ENCODE measurements at regions not wholly inside any gene's neighbourhood (a gene's known extent, or its start where the extent isn't known, plus 50 kb on each side); places are given as distances from the start of the nearest gene placed in this dataset.

DNA sequence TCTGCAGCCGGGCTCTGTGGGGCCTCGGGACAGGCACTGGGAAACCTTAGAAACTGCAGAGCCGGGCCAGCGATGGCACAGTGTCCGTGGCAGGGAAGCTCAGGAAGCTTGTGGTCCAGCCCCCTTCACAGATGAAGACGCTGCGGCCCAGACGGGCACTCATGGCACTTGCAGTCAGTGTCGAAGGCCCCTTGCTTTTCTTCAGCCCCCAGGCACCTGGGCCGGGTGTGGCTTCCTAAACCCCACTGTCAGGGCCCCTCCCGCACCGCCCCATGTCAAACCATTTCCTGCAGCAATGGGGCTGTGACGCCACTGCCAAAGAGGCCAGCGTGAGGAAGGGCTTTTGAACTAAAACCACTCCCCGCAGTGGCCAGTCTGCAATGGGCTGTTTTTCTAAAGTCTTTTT is 164.0 kb downstream of the LAT start:
- Histone ChIP-seq H3K9ac (ENCODE audit: insufficient read depth, low read depth, low read length) (no peak overlapping the region), H3K27me3 (ENCODE audit: control insufficient read depth in 1 of 2, insufficient read depth in 2 of 2, low read length in 2 of 2) (peaks cover 2 to 3% of the 10 kb centered on the region in 2 experiments; a peak in 4 of 5 replicates), H4K20me1 (ENCODE audit: insufficient read depth, low read length) (no peaks in the 10 kb centered on the region), H2AFZ (ENCODE audit: low read length) (no peak overlapping the region), H3K4me1 (ENCODE audit: insufficient read depth, low read length) (peaks cover 50% of the 10 kb centered on the region), H3K27ac (ENCODE audit: extremely low read length, insufficient read depth, low read length) (no peak overlapping the region), H3K79me2 (ENCODE audit: insufficient read depth, low read length) (no peaks in the 10 kb centered on the region), H3K4me2 (ENCODE audit: low read depth, low read length) (no peak overlapping the region), H3K9me3 (ENCODE audit: low read length) (no peaks in the 10 kb centered on the region), H3K4me3 (replicated peaks in 1 of 3; ENCODE audit: insufficient read depth in 1 of 3, low read depth in 2 of 3, low read length in 3 of 3) (no peak overlapping the region), H3K36me3 (replicated peaks in 1 of 2; ENCODE audit: control insufficient read depth in 1 of 2, insufficient read depth in 2 of 2, low read length in 2 of 2) (no peaks in the 10 kb centered on the region)
- TF ChIP-seq CSRNP1 (CRISPR knock-in tag; IDR thresholded peaks at IDR 0.05) (no peak), ATF6 (CRISPR knock-in tag; conservative IDR thresholded peaks at IDR 0.05) (no peak), WIZ (CRISPR knock-in tag; IDR thresholded peaks at IDR 0.05) (no peak)
- ChIA-PET CTCF (ENCODE audit: low intra/inter-chr PET ratio, low total read pairs) (no interaction called here), POLR2A (no interaction called here)
- no TSS peak for BruUV-seq (replicated peaks)
- in situ Hi-C loops (cut with HindIII; ENCODE audit: extremely low pct_ligation_motif_present, low pct_unique_long_range_greater_than_20kb), result no loop called here
- WGBS (ENCODE audit: low lambda C conversion rate), result 78% methylated on average over 15 of the region's 15 CpGs
- intact Hi-C loops (cut with micrococcal nuclease; ENCODE audit: unreplicated experiment), result no loop called here
- FAIRE-seq, result no peak
- DNase-seq (ENCODE audit: low spot score), result no peak
- ATAC-seq, result no peak

DNA sequence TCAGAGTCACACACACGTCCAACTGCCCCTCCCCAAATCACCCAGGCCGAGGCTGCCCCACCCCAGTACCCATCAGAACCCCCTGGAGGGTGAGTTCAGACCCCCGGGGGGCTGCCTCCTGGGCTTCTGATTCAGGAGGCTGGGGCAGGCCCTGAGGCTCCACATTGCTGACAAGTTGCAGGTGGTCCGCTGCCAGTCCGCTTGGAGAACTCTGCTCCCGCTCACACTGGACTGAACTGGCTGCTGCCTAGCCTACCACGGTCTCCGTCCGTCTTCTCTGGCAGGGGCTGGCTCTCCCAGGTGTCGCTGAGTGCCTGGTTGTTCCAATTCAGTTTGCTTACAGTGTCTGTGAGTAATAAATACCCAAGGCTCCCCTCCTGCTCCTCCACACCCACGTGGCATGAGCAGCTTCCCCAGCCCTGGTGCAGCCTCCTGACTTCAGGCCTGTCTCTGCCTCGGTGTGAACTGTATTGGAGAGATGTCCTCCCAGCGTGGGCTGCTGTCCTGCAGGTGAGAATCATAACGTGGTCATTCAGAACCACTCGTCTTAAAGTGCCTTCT is 163.4 kb downstream of the LAT start:
- Histone ChIP-seq H3K27me3 (ENCODE audit: control insufficient read depth in 1 of 2, insufficient read depth in 2 of 2, low read length in 2 of 2) (peaks cover 2 to 3% of the 10 kb centered on the region in 2 experiments; a peak in 4 of 5 replicates), H3K27ac (ENCODE audit: extremely low read length, insufficient read depth, low read length) (no peak overlapping the region), H3K36me3 (replicated peaks in 1 of 2; ENCODE audit: control insufficient read depth in 1 of 2, insufficient read depth in 2 of 2, low read length in 2 of 2) (no peaks in the 10 kb centered on the region), H3K9me3 (ENCODE audit: low read length) (no peaks in the 10 kb centered on the region), H3K4me1 (ENCODE audit: insufficient read depth, low read length) (peaks cover 50% of the 10 kb centered on the region), H4K20me1 (ENCODE audit: insufficient read depth, low read length) (no peaks in the 10 kb centered on the region), H3K9ac (ENCODE audit: insufficient read depth, low read depth, low read length) (no peak overlapping the region), H2AFZ (ENCODE audit: low read length) (no peak overlapping the region), H3K79me2 (ENCODE audit: insufficient read depth, low read length) (no peaks in the 10 kb centered on the region), H3K4me3 (replicated peaks in 1 of 3; ENCODE audit: insufficient read depth in 1 of 3, low read depth in 2 of 3, low read length in 3 of 3) (no peak overlapping the region), H3K4me2 (ENCODE audit: low read depth, low read length) (peak overlapping the region; percentile 12; the same call in 1 of the 2 replicates)
- in situ Hi-C loops (cut with HindIII; ENCODE audit: extremely low pct_ligation_motif_present, low pct_unique_long_range_greater_than_20kb), result no loop called here
- ATAC-seq, result peak; percentile 15
- intact Hi-C loops (cut with micrococcal nuclease; ENCODE audit: unreplicated experiment), result no loop called here
- WGBS (ENCODE audit: low lambda C conversion rate), result 33% methylated on average over 11 of the region's 15 CpGs
- no TSS peak for BruUV-seq (replicated peaks)
- CTCF ChIA-PET (ENCODE audit: low intra/inter-chr PET ratio, low total read pairs), result no interaction called here
- TF ChIP-seq, protein P1, sequence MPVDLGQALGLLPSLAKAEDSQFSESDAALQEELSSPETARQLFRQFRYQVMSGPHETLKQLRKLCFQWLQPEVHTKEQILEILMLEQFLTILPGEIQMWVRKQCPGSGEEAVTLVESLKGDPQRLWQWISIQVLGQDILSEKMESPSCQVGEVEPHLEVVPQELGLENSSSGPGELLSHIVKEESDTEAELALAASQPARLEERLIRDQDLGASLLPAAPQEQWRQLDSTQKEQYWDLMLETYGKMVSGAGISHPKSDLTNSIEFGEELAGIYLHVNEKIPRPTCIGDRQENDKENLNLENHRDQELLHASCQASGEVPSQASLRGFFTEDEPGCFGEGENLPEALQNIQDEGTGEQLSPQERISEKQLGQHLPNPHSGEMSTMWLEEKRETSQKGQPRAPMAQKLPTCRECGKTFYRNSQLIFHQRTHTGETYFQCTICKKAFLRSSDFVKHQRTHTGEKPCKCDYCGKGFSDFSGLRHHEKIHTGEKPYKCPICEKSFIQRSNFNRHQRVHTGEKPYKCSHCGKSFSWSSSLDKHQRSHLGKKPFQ (CRISPR knock-in tag; IDR thresholded peaks at IDR 0.05; ENCODE audit: insufficient replicate concordance), result peak; percentile 87
- no peak for TF ChIP-seq TRIM22 (IDR thresholded peaks at IDR 0.05)
- TF ChIP-seq ZBTB38 (CRISPR knock-in tag; IDR thresholded peaks at IDR 0.05), result 0 out of 2 replicates have a peak, but pooled peaks have one; percentile 25
- no peak for FAIRE-seq
- no peak for DNase-seq (ENCODE audit: low spot score)
- POLR2A ChIA-PET, result no interaction called here

Measured in HepG2 (cell line).